Caco-2 (cell line): ENCODE measurements at regions not wholly inside any gene's neighbourhood (a gene's known extent, or its start where the extent isn't known, plus 50 kb on each side); places are given as distances from the start of the nearest gene placed in this dataset.

Experiments
- BruUV-seq: library from RNA; stranded (reverse); fragments of 400-500 nt; replicated peaks from 2 replicates; lab custom pipeline; 2021; lab: Mats Ljungman, UMichigan
- CTCF ChIA-PET: fragments of 300-600 bp; sonication (Branson Sonifier 250); formaldehyde crosslinking; loops from one replicate; lab custom pipeline; 2022; ENCODE audit warnings: antibody characterized with exemption; lab: Charles Lee
- POLR2A ChIA-PET: fragments of 300-600 bp; sonication (Branson Sonifier 250); formaldehyde crosslinking; loops from one replicate; lab custom pipeline; 2022; ENCODE audit warnings: antibody characterized with exemption; lab: Charles Lee
- DNase-seq, 2 experiments: peaks; one replicate each; pipeline versions ENCODE4 v3.0.0 to v3.0.0-alpha.2; 2020 to 2022
- H3K27me3 ChIP-seq: replicated peaks from 2 replicates; pipeline ENCODE4 v1.6.0; 2011; ENCODE audit warnings: low read length; ENCODE audit not compliant: control insufficient read depth, insufficient read depth
- H3K36me3 ChIP-seq: 2 replicates; pipeline ENCODE4 v1.5.1; 2011; ENCODE audit warnings: low read length; ENCODE audit not compliant: control insufficient read depth, insufficient read depth
- H3K4me1 ChIP-seq: fragments of 250-450 bp; sonication (Bioruptor Pico); 2 replicates; pipeline ENCODE4 v1.5.1; 2020; ENCODE audit warnings: mild to moderate bottlenecking
- H3K4me3 ChIP-seq: 2 replicates; pipeline ENCODE4 v1.5.1; 2011; ENCODE audit warnings: low read depth, mild to moderate bottlenecking, control low read depth, low read length
- H3K9me3 ChIP-seq: fragments of 250-450 bp; sonication (Bioruptor Pico); 2 replicates; pipeline ENCODE4 v1.5.1; 2020; ENCODE audit warnings: mild to moderate bottlenecking, moderate library complexity
- H3K27ac Mint-ChIP-seq: one replicate; pipeline ENCODE4 v1.8.0; 2022; ENCODE audit warnings: mixed read lengths; ENCODE audit not compliant: unreplicated experiment
- H3K27me3 Mint-ChIP-seq: one replicate; pipeline ENCODE4 v1.8.0; 2022; ENCODE audit warnings: mixed read lengths; ENCODE audit not compliant: insufficient read depth, unreplicated experiment
- H3K36me3 Mint-ChIP-seq: one replicate; pipeline ENCODE4 v1.8.0; 2022; ENCODE audit warnings: mild to moderate bottlenecking, mixed read lengths; ENCODE audit not compliant: insufficient read depth, unreplicated experiment
- H3K4me1 Mint-ChIP-seq: one replicate; pipeline ENCODE4 v1.8.0; 2022; ENCODE audit warnings: low read depth, mixed read lengths; ENCODE audit not compliant: unreplicated experiment
- H3K4me3 Mint-ChIP-seq: one replicate; pipeline ENCODE4 v1.8.0; 2022; ENCODE audit warnings: mild to moderate bottlenecking, moderate library complexity, mixed read lengths; ENCODE audit not compliant: unreplicated experiment
- H3K9me3 Mint-ChIP-seq: one replicate; pipeline ENCODE4 v1.8.0; 2022; ENCODE audit warnings: mixed read lengths; ENCODE audit not compliant: unreplicated experiment
- CTCF ChIP-seq, 2 experiments: fragments of 200-600 bp in 1 of 2; IDR thresholded peaks; 1 replicate in 1 of 2; 2 replicates in 1 of 2; pipeline versions ENCODE4 v1.5.1 to v1.8.0; 2011 to 2022; ENCODE audit warnings: antibody characterized with exemption in 1 of 2, control low read depth in 1 of 2, inconsistent platforms in 1 of 2, low read depth in 1 of 2, low read length in 1 of 2, mild to moderate bottlenecking in 1 of 2, moderate library complexity in 1 of 2; ENCODE audit not compliant: insufficient read depth in 1 of 2, severe bottlenecking in 1 of 2, unreplicated experiment in 1 of 2
- intact Hi-C: fragments of 100-400 bp; cut with micrococcal nuclease; formaldehyde crosslinking; loops from one replicate; pipeline ENCODE4 v1.10.0; 2022; ENCODE audit not compliant: unreplicated experiment

GRCh38 chr17:71276079-71276478 lies 844.7 kb upstream of the SOX9 start:
- Mint-ChIP-seq H3K27ac (no peak overlapping the region), H3K4me3 (no peak overlapping the region), H3K36me3 (no peaks in the 10 kb centered on the region), H3K4me1 (no peaks in the 10 kb centered on the region), H3K9me3 (no peaks in the 10 kb centered on the region), H3K27me3 (peaks cover 5% of the 10 kb centered on the region)
- Histone ChIP-seq H3K9me3 (no peaks in the 10 kb centered on the region), H3K27me3 (no peaks in the 10 kb centered on the region), H3K4me1 (no peaks in the 10 kb centered on the region), H3K4me3 (no peak overlapping the region), H3K36me3 (no peaks in the 10 kb centered on the region)
- ChIA-PET CTCF (no interaction called here), POLR2A (no interaction called here)
- TF ChIP-seq CTCF (IDR thresholded peaks at IDR 0.05; ENCODE audit: insufficient read depth in 1 of 2, low read depth in 1 of 2, low read length in 1 of 2, severe bottlenecking in 1 of 2, unreplicated experiment in 1 of 2) = no peak
- no TSS peak for BruUV-seq
- intact Hi-C loops = no loop called here
- no peak for DNase-seq

- Histone ChIP-seq H3K36me3 (no peaks in the 10 kb centered on the region), H3K27me3 (no peaks in the 10 kb centered on the region), H3K9me3 (no peaks in the 10 kb centered on the region), H3K4me1 (no peaks in the 10 kb centered on the region), H3K4me3 (no peak overlapping the region)
- H3K27ac Mint-ChIP-seq = no peak overlapping the region
- no peak for TF ChIP-seq CTCF (IDR thresholded peaks at IDR 0.05; ENCODE audit: insufficient read depth in 1 of 2, low read depth in 1 of 2, low read length in 1 of 2, severe bottlenecking in 1 of 2, unreplicated experiment in 1 of 2)
- no peak overlapping the region for H3K4me3 Mint-ChIP-seq
- no peak for DNase-seq
- BruUV-seq = no TSS peak
- CTCF ChIA-PET = no interaction called here
- intact Hi-C loops = no loop called here
- H3K4me1 Mint-ChIP-seq = no peaks in the 10 kb centered on the region
- H3K27me3 Mint-ChIP-seq = peaks cover 12% of the 10 kb centered on the region
- H3K9me3 Mint-ChIP-seq = no peaks in the 10 kb centered on the region
- POLR2A ChIA-PET = no interaction called here
- H3K36me3 Mint-ChIP-seq = no peaks in the 10 kb centered on the region
These were observed 837.3 kb upstream of the SOX9 start for GRCh38 chr17:71283486-71283885.

- BruUV-seq = no TSS peak
- intact Hi-C loops = no loop called here
- Histone ChIP-seq H3K4me3 (no peak overlapping the region), H3K36me3 (no peaks in the 10 kb centered on the region), H3K27me3 (no peaks in the 10 kb centered on the region), H3K9me3 (no peaks in the 10 kb centered on the region), H3K4me1 (no peaks in the 10 kb centered on the region)
- ChIA-PET POLR2A (no interaction called here), CTCF (no interaction called here)
- Mint-ChIP-seq H3K4me1 (no peaks in the 10 kb centered on the region), H3K36me3 (no peaks in the 10 kb centered on the region), H3K9me3 (no peaks in the 10 kb centered on the region), H3K27me3 (peaks cover 12% of the 10 kb centered on the region), H3K27ac (no peak overlapping the region), H3K4me3 (no peak overlapping the region)
- no peak for TF ChIP-seq CTCF (IDR thresholded peaks at IDR 0.05; ENCODE audit: insufficient read depth in 1 of 2, low read depth in 1 of 2, low read length in 1 of 2, severe bottlenecking in 1 of 2, unreplicated experiment in 1 of 2)
- no peak for DNase-seq
These were observed 836.6 kb upstream of the SOX9 start for GRCh38 chr17:71284032-71284755.
